ENCODE measurements at regions not wholly inside any gene's neighbourhood (a gene's known extent, or its start where the extent isn't known, plus 50 kb on each side); places are given as distances from the start of the nearest gene placed in this dataset.

- H3K36me3 ChIP-seq: no peaks in the 10 kb centered on the region
- no peak for DNase-seq
- intact Hi-C loops (cut with micrococcal nuclease): no loop called here
- no peaks in the 10 kb centered on the region for H3K27me3 ChIP-seq (ENCODE audit: low read depth)
- H3K9me3 ChIP-seq (replicated peaks): no peaks in the 10 kb centered on the region
- no peak overlapping the region for H3K27ac ChIP-seq (replicated peaks)
- H3K4me3 ChIP-seq: no peak overlapping the region
- no peak for TF ChIP-seq CTCF (IDR thresholded peaks at IDR 0.05; ENCODE audit: borderline replicate concordance)
- H3K4me1 ChIP-seq: no peaks in the 10 kb centered on the region
Observed at GRCh38 chr2:16203691-16204090, 263.3 kb downstream of the MYCN start.

GRCh38 chr2:16203069-16203468 lies 262.7 kb downstream of the MYCN start:
- intact Hi-C loops (cut with micrococcal nuclease): no loop called here
- H3K4me1 ChIP-seq: no peaks in the 10 kb centered on the region
- no peak overlapping the region for H3K27ac ChIP-seq (replicated peaks)
- no peaks in the 10 kb centered on the region for H3K27me3 ChIP-seq (ENCODE audit: low read depth)
- no peak overlapping the region for H3K4me3 ChIP-seq
- TF ChIP-seq CTCF (IDR thresholded peaks at IDR 0.05; ENCODE audit: borderline replicate concordance): no peak
- DNase-seq: no peak
- H3K36me3 ChIP-seq: no peaks in the 10 kb centered on the region
- H3K9me3 ChIP-seq (replicated peaks): no peaks in the 10 kb centered on the region

- no peaks in the 10 kb centered on the region for H3K9me3 ChIP-seq (replicated peaks)
- no peak overlapping the region for H3K4me3 ChIP-seq
- intact Hi-C loops (cut with micrococcal nuclease): no loop called here
- H3K27ac ChIP-seq (replicated peaks): no peak overlapping the region
- no peak for TF ChIP-seq CTCF (IDR thresholded peaks at IDR 0.05; ENCODE audit: borderline replicate concordance)
- no peaks in the 10 kb centered on the region for H3K36me3 ChIP-seq
- H3K27me3 ChIP-seq (ENCODE audit: low read depth): no peaks in the 10 kb centered on the region
- H3K4me1 ChIP-seq: no peaks in the 10 kb centered on the region
- no peak for DNase-seq
Observed at GRCh38 chr2:16202266-16203020, 262.1 kb downstream of the MYCN start.

- Histone ChIP-seq H3K4me3 (no peak overlapping the region), H3K27me3 (ENCODE audit: low read depth) (no peaks in the 10 kb centered on the region), H3K27ac (replicated peaks) (no peak overlapping the region), H3K36me3 (no peaks in the 10 kb centered on the region), H3K9me3 (replicated peaks) (no peaks in the 10 kb centered on the region), H3K4me1 (no peaks in the 10 kb centered on the region)
- DNase-seq: no peak
- no peak for TF ChIP-seq CTCF (IDR thresholded peaks at IDR 0.05; ENCODE audit: borderline replicate concordance)
- intact Hi-C loops (cut with micrococcal nuclease): no loop called here
Observed at GRCh38 chr2:16201848-16202247, 261.5 kb downstream of the MYCN start.

- no peak for DNase-seq
- H3K4me3 ChIP-seq: no peak overlapping the region
- no peaks in the 10 kb centered on the region for H3K9me3 ChIP-seq (replicated peaks)
- no peaks in the 10 kb centered on the region for H3K36me3 ChIP-seq
- no peaks in the 10 kb centered on the region for H3K27me3 ChIP-seq (ENCODE audit: low read depth)
- H3K27ac ChIP-seq (replicated peaks): no peak overlapping the region
- intact Hi-C loops (cut with micrococcal nuclease): no loop called here
- no peak for TF ChIP-seq CTCF (IDR thresholded peaks at IDR 0.05; ENCODE audit: borderline replicate concordance)
- no peaks in the 10 kb centered on the region for H3K4me1 ChIP-seq
Observed at GRCh38 chr2:16200554-16201193, 260.3 kb downstream of the MYCN start.

All from left ventricle myocardium inferior (tissue), 1 donor.